ENCODE measurements at regions not wholly inside any gene's neighbourhood (a gene's known extent, or its start where the extent isn't known, plus 50 kb on each side); places are given as distances from the start of the nearest gene placed in this dataset.
"Not testable (repeated sequence)": the region's sequence is repeated elsewhere in the genome, so short reads cannot be mapped to it uniquely, and the experiment has no call there.

DNA sequence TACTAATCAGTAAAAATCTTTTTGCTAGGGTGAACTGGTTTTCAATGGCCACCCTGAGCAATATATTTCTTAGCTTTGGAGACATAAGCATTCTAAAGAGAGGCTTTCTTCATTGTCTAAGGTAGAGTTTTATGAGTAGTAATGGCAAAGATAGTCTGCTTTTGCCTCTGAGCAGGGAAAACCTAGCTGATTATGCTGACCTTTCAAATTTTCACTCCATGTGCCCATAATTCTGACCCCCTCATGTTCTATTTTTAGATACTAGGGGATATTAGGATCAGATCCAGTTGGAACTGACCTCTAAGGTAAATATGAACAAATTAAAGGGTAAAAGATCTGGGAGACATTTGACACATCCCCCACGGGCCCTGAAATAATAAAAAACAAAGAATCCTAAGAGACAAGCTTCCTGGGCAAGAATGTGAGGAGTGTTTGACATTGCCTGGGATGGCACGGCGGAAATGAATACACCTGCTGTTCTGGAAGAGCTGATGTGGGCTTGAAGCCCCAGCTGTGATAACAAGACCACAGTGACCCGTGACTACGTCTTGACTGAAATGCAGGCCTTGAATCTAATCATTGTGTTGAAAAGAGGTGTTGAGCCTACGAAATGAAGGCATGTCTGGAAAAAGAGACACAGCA is 392.1 kb upstream of the FRG1 start:
- CTCF ChIA-PET = no interaction called here
- POLR2A ChIA-PET = no interaction called here
- Histone ChIP-seq H3K9me3 (ENCODE audit: control insufficient read depth, insufficient read depth, low read depth, low read length) (no peaks in the 10 kb centered on the region), H3K27me3 (ENCODE audit: control insufficient read depth, insufficient read depth, low read length) (no peaks in the 10 kb centered on the region), H3K4me3 (ENCODE audit: low read depth in 2 of 2, low read length in 2 of 2) (no peak overlapping the region), H3K27ac (ENCODE audit: low read length) (no peak overlapping the region), H3K36me3 (ENCODE audit: control insufficient read depth, insufficient read depth, low read length) (no peaks in the 10 kb centered on the region), H3K4me1 (ENCODE audit: control insufficient read depth, insufficient read depth, low read length) (no peaks in the 10 kb centered on the region)
- in situ Hi-C loops (cut with HindIII; ENCODE audit: low pct_unique_long_range_greater_than_20kb, low sequenced_read_pairs) (no loop called here), intact Hi-C loops (cut with micrococcal nuclease; ENCODE audit: unreplicated experiment) (no loop called here)
- ATAC-seq (no peak), DNase-seq (ENCODE audit: low read depth, low spot score) (no peak)
- BruUV-seq (replicated peaks) = no TSS peak
- TF ChIP-seq, protein P1, sequence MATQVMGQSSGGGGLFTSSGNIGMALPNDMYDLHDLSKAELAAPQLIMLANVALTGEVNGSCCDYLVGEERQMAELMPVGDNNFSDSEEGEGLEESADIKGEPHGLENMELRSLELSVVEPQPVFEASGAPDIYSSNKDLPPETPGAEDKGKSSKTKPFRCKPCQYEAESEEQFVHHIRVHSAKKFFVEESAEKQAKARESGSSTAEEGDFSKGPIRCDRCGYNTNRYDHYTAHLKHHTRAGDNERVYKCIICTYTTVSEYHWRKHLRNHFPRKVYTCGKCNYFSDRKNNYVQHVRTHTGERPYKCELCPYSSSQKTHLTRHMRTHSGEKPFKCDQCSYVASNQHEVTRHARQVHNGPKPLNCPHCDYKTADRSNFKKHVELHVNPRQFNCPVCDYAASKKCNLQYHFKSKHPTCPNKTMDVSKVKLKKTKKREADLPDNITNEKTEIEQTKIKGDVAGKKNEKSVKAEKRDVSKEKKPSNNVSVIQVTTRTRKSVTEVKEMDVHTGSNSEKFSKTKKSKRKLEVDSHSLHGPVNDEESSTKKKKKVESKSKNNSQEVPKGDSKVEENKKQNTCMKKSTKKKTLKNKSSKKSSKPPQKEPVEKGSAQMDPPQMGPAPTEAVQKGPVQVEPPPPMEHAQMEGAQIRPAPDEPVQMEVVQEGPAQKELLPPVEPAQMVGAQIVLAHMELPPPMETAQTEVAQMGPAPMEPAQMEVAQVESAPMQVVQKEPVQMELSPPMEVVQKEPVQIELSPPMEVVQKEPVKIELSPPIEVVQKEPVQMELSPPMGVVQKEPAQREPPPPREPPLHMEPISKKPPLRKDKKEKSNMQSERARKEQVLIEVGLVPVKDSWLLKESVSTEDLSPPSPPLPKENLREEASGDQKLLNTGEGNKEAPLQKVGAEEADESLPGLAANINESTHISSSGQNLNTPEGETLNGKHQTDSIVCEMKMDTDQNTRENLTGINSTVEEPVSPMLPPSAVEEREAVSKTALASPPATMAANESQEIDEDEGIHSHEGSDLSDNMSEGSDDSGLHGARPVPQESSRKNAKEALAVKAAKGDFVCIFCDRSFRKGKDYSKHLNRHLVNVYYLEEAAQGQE (IDR thresholded peaks at IDR 0.05; ENCODE audit: insufficient read depth in 1 of 2, low read depth in 2 of 2, low read length in 1 of 2) = no peak
- TF ChIP-seq TCF7L2 (IDR thresholded peaks at IDR 0.05; ENCODE audit: low read depth, low read length) (no peak), POLR2AphosphoS5 (IDR thresholded peaks at IDR 0.05; ENCODE audit: low read depth, low read length) (no peak), SIN3A (IDR thresholded peaks at IDR 0.05; ENCODE audit: borderline replicate concordance, insufficient read depth, low read depth, low read length) (no peak)
- TF ChIP-seq, protein P2, sequence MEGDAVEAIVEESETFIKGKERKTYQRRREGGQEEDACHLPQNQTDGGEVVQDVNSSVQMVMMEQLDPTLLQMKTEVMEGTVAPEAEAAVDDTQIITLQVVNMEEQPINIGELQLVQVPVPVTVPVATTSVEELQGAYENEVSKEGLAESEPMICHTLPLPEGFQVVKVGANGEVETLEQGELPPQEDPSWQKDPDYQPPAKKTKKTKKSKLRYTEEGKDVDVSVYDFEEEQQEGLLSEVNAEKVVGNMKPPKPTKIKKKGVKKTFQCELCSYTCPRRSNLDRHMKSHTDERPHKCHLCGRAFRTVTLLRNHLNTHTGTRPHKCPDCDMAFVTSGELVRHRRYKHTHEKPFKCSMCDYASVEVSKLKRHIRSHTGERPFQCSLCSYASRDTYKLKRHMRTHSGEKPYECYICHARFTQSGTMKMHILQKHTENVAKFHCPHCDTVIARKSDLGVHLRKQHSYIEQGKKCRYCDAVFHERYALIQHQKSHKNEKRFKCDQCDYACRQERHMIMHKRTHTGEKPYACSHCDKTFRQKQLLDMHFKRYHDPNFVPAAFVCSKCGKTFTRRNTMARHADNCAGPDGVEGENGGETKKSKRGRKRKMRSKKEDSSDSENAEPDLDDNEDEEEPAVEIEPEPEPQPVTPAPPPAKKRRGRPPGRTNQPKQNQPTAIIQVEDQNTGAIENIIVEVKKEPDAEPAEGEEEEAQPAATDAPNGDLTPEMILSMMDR (IDR thresholded peaks at IDR 0.05) = no peak

DNA sequence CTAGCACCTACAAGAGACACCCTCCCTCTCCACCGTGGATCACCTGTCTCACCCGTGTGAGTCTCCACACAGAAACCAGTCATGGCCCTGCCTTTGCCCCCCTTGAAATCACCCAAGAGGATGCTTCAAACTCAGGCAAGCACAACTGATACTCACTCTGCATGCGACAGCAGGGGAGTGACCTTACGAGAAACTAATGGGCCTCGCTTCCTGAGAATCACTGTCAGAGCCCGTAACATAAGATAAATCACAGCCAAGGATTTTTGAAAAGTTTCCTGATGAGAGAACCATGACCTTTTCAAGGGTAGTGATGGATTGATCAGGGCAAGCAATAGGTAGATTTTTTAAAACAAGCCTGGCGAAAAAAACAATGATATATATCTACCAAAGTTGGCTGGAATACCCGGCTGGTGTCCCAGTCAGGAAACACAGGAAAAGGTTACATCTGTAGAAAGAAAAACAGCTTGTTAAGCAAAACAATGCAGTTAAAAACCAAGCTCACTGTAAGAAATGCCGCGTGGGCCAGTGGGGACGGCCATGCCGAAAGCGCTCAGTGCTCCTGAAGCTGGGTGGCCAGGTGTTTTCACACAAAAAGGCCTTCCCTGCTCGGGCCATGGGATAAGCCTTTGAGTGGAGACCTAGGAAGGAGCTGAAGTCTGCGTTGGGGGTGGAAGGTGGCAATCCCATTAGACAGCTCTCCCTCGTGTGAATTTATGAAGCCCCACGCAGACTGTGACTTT is 388.6 kb upstream of the FRG1 start:
- H3K27me3 ChIP-seq (ENCODE audit: control insufficient read depth, insufficient read depth, low read length); H3K9me3 ChIP-seq (ENCODE audit: control insufficient read depth, insufficient read depth, low read depth, low read length); H3K36me3 ChIP-seq (ENCODE audit: control insufficient read depth, insufficient read depth, low read length); CTCF ChIA-PET; intact Hi-C loops (cut with micrococcal nuclease; ENCODE audit: unreplicated experiment); H3K27ac ChIP-seq (ENCODE audit: low read length); DNase-seq (ENCODE audit: low read depth, low spot score); in situ Hi-C loops (cut with HindIII; ENCODE audit: low pct_unique_long_range_greater_than_20kb, low sequenced_read_pairs); POLR2A ChIA-PET; H3K4me3 ChIP-seq (ENCODE audit: low read depth in 2 of 2, low read length in 2 of 2); BruUV-seq (replicated peaks); H3K4me1 ChIP-seq (ENCODE audit: control insufficient read depth, insufficient read depth, low read length); ATAC-seq: not testable (repeated sequence)

DNA sequence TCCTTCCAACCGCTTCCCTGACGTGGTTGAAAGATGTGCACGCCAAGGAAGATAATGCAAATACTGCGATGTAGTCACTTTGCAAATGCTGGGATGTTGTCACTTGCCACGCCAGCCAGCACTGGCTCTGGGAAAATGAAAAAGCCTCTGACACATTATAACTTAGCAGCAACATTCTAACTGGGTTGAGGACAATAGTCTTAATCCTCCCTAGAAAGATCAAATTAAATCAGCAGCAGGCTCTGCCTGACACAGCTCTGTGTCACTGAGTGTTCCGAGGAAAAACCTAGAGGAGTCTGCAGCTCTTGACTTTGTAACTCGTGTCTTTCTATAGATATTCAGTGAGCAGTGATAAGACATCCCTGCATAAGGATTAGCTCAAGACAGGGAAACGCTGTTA is 380.1 kb upstream of the FRG1 start:
- CTCF ChIA-PET; H3K4me1 ChIP-seq (ENCODE audit: control insufficient read depth, insufficient read depth, low read length); DNase-seq (ENCODE audit: low read depth, low spot score); BruUV-seq (replicated peaks); POLR2A ChIA-PET; intact Hi-C loops (cut with micrococcal nuclease; ENCODE audit: unreplicated experiment); in situ Hi-C loops (cut with HindIII; ENCODE audit: low pct_unique_long_range_greater_than_20kb, low sequenced_read_pairs); ATAC-seq; H3K4me3 ChIP-seq (ENCODE audit: low read depth in 2 of 2, low read length in 2 of 2); H3K27ac ChIP-seq (ENCODE audit: low read length); H3K36me3 ChIP-seq (ENCODE audit: control insufficient read depth, insufficient read depth, low read length); H3K9me3 ChIP-seq (ENCODE audit: control insufficient read depth, insufficient read depth, low read depth, low read length); H3K27me3 ChIP-seq (ENCODE audit: control insufficient read depth, insufficient read depth, low read length): not testable (repeated sequence)

DNA sequence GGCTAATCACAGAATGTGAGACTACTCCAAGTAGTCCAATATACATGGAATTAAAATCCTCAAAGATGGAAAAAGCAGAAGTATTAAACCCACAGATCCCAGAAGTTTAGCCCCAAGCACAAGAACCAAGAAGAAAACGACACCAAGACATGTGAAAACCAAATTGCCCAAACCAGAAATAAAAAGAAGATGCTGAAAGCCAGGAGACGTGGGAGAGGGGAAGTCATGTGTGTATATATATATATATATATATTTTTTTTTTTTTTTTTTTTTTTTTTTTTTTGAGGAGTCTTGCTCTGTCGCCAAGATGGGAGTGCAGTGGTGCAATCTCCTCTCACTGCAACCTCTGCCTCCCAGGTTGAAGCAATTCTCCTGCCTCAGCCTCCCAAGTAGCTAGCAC is 376.9 kb upstream of the FRG1 start:
- H3K4me1 ChIP-seq (ENCODE audit: control insufficient read depth, insufficient read depth, low read length); BruUV-seq (replicated peaks); DNase-seq (ENCODE audit: low read depth, low spot score); H3K9me3 ChIP-seq (ENCODE audit: control insufficient read depth, insufficient read depth, low read depth, low read length); intact Hi-C loops (cut with micrococcal nuclease; ENCODE audit: unreplicated experiment); H3K36me3 ChIP-seq (ENCODE audit: control insufficient read depth, insufficient read depth, low read length); ATAC-seq; H3K4me3 ChIP-seq (ENCODE audit: low read depth in 2 of 2, low read length in 2 of 2); POLR2A ChIA-PET; H3K27me3 ChIP-seq (ENCODE audit: control insufficient read depth, insufficient read depth, low read length); CTCF ChIA-PET; H3K27ac ChIP-seq (ENCODE audit: low read length); in situ Hi-C loops (cut with HindIII; ENCODE audit: low pct_unique_long_range_greater_than_20kb, low sequenced_read_pairs): not testable (repeated sequence)

DNA sequence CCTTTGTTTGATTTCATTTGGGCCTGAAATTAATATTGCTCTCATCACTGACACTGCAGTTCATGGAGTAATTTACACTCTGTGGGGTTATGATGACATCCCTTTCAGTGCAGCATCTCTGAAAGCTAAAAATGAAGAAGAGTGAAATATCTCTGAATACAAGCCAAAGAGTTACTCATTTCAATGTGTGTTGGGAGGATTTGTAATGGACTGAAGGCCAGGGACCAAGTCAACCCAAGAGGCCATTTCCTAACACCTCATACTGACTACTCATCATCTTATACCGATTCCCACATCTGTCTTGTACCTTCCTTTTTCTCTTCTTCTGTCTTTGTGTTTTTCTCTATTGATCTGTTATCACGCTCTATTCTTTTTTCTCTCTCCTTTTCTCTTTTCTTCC is 374.4 kb upstream of the FRG1 start:
- POLR2A ChIA-PET; H3K4me1 ChIP-seq (ENCODE audit: control insufficient read depth, insufficient read depth, low read length); CTCF ChIA-PET; ATAC-seq; in situ Hi-C loops (cut with HindIII; ENCODE audit: low pct_unique_long_range_greater_than_20kb, low sequenced_read_pairs); BruUV-seq (replicated peaks); H3K27me3 ChIP-seq (ENCODE audit: control insufficient read depth, insufficient read depth, low read length); H3K4me3 ChIP-seq (ENCODE audit: low read depth in 2 of 2, low read length in 2 of 2); DNase-seq (ENCODE audit: low read depth, low spot score); H3K27ac ChIP-seq (ENCODE audit: low read length); intact Hi-C loops (cut with micrococcal nuclease; ENCODE audit: unreplicated experiment); H3K9me3 ChIP-seq (ENCODE audit: control insufficient read depth, insufficient read depth, low read depth, low read length); H3K36me3 ChIP-seq (ENCODE audit: control insufficient read depth, insufficient read depth, low read length): not testable (repeated sequence)
